OCI-M2 (cell line): ENCODE measurements at regions not wholly inside any gene's neighbourhood (a gene's known extent, or its start where the extent isn't known, plus 50 kb on each side); places are given as distances from the start of the nearest gene placed in this dataset.
"Not testable (repeated sequence)": the region's sequence is repeated elsewhere in the genome, so short reads cannot be mapped to it uniquely, and the experiment has no call there.

Experiments
- DNase-seq: peaks from one replicate; lab custom pipeline; 2025; ENCODE audit not compliant: unreplicated experiment; lab: John Stamatoyannopoulos, UW

- DNase-seq, result not testable (repeated sequence)
Observed at GRCh38 chr7:67666359-67666758, 669.7 kb downstream of the TYW1 start.

- DNase-seq, result no peak
Observed at GRCh38 chr7:67671006-67671548, 674.4 kb downstream of the TYW1 start.

DNA sequence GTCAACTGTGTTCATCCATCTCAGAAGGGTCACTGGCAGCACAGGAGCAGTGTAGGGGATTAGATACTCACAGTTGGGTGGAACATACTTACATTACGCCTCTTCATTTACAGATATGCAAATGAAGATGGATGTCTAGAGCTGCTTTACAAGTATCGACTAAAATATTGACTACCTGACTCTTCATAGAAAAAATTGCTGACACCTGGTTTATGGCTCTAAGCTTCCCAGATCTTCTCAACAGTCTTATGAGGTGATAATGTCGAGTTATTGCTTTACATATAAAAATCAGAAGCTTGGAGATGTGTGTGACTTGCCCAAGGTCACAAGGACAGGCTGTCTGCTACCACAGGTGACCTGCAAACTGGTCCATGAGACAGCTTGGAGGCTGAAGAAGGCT, 677.2 kb downstream of the TYW1 start:
- DNase-seq, result no peak

GRCh38 chr7:67674862-67675261, 678.2 kb downstream of the TYW1 start:
- not testable (repeated sequence) for DNase-seq

DNA sequence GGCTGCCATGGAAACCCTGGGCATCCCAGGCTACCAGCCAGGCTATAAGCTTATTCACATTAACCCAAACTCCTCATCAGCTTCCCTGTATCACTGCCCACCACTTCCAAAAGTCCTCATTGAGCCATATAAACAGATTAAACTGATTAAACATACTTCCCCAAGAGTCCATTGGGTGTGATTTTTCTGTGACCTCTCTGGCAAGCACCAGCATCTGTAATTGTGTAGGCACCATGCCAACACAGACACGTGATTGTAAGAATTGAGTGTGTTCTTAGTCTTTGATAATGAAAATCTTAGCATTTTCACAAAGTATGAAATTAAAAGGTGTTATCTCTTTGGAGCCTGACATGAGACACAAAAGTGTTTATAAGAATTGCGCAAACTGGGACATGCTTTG, 679.3 kb downstream of the TYW1 start:
- DNase-seq, result no peak

DNA sequence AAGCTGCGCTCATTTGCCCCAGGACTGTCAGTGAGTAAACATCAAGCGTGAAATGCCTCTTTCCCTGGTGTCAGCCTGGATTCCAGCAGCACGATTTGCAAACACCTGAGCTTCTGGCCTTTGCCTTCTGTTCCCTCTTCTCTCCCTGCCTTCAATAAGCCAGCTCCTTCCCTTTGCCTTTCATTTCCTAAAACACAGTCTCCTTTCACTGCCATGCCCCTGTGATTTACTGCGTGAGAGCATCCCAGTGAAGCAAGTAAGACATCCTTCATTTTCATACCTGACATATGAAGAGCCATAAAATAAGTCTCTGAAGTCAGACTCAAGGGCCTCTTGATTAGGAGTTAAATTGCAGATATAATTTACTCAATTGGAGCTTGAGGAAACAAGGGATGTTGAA, 681.8 kb downstream of the TYW1 start:
- DNase-seq, result no peak

DNA sequence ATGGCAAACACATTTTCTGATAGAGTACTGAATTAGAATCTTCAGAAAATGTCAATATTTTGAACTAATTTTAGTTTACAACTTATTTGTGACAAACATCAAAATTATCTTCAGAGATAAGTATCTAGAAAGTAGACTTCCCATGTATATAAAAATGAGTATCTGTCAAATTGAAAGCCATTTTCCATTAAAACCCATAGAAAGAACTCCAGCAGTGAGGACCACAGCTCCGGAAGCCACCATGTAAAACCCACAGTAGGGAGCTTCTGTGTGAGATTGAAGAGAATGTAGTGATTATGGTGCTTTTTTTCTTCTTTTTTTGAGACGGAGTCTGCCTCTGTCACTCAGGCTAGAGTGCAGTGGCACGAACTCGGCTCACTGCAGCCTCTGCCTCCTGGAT, 687.0 kb downstream of the TYW1 start:
- DNase-seq, result no peak

GRCh38 chr7:67690700-67691099, 694.1 kb downstream of the TYW1 start:
- no peak for DNase-seq

DNA sequence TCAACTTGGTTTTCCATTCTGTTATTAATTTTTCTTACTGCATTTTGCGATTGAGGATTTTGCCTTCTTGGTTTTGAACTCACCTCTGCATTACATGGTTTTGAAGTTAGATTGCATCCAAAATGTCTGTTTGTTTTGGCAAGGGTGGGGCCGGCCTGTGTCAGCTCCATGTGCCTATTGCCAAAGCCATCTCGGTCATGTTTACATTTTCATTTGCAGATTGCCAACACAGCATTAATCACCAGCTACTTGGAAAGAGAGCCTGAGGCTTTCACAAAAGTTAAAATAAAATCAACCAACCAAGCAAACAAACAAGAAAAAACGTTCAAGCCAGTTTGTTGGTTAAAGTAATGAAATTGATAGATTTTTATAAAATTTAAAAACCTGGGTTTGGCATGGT, 695.8 kb downstream of the TYW1 start:
- DNase-seq, result no peak

GRCh38 chr7:67696124-67696523, 699.5 kb downstream of the TYW1 start:
- DNase-seq, result no peak

- DNase-seq, result no peak
Observed at GRCh38 chr7:67696878-67697277, 700.2 kb downstream of the TYW1 start.

DNA sequence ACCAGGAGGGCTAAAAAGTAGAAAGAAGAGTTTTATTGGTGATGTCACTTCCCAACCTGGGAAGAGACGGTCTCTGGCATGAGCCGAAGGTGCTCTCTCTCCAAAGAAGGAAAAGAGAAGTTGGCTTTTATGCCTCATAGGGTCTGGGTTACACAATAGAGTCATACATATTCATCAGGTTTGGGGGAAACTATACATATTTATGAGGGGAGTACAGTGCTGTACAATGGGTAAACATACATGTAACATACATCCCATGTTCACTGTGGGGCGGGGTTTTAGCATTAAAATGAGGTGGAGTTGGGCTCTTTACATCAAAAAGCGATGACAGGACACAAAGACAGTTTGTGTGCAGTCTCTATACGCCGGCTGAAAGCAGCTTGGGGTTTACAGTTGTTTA, 701.7 kb downstream of the TYW1 start:
- no peak for DNase-seq

DNA sequence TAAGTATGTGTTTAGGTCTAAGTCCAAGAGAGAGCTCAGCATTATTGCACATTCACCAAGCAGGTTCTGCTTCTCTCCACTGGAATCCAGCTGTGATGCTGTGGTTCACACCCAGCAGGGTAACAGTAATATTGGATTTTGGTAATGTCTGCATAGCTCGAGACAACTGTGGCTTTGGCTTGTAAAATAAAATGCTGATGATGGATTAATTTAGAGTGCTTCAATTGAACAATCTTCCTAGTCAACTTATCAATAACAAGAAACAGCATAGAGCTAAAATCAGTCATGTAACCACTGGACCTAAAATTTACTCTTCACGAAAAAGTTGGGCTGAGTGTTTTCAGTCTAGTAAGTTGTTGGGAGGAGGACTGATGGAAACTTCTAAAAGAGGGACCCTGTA, 709.2 kb downstream of the TYW1 start:
- no peak for DNase-seq

- no peak for DNase-seq
Observed at GRCh38 chr7:67711706-67712105, 715.1 kb downstream of the TYW1 start.

GRCh38 chr7:67713451-67714056, 716.9 kb downstream of the TYW1 start:
- no peak for DNase-seq

GRCh38 chr7:67716729-67717128, 720.1 kb downstream of the TYW1 start:
- DNase-seq, result no peak

GRCh38 chr7:67723591-67723990, 727.0 kb downstream of the TYW1 start:
- DNase-seq, result no peak

DNA sequence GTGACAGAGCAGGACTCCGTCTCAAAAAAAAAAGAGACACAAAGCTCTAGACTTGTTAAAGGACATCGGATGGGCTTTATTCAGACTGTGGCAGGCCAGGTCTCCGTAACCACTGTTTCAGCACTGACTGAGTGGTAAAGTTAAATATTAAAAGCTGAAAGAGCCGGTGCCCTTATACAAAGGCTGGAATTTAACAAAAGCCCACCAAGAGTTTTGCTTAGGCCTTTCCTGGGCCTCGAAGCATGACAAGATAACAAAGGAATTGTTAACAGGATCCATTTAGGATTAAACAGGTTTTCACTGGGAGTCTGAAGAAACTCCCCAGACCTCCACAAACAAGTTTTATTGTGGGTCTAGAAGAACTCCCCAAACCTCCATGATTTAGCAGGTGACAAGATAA, 727.8 kb downstream of the TYW1 start:
- no peak for DNase-seq

- DNase-seq, result no peak
Observed at GRCh38 chr7:67724955-67725354, 728.3 kb downstream of the TYW1 start.

DNA sequence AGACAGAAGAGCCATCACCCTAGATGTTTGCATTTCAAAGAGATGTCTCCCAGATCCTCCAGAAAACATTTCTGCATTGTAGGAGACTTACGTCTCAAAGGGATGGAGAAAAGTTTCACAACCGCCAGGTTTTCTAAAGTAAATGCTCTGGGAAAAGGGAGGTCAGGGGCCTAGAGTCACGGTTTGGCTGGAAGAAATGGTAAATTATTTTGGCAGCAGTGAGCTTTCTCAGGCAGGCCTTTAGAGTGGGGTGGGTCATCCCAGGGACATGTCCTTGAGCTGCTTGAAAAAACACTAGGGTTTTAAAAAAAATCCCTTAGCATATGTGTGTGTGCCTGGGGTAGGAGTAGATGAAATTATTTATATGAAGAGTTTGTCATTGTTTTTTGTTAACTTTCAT, 728.8 kb downstream of the TYW1 start:
- DNase-seq, result no peak

GRCh38 chr7:67729771-67730170, 733.1 kb downstream of the TYW1 start:
- DNase-seq, result no peak

DNA sequence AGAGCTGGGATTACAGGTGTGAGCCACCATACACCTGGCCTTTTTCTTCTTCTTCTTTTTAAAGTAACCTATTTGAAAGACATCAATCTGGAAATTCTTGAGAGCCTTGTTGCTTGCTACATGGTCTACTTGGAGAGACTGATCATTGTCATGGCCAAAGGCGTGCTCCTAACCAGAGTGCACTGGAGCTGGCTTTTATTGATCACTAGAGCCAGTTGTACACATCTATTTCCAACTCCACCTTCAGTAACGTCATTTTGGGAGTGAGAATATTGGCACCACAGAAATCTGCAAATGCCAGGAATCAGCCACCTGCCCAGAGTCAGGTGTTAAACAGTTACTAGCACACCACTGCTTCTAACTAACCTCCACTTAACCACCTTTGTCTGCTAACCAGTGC, 735.1 kb downstream of the TYW1 start:
- DNase-seq, result no peak

DNA sequence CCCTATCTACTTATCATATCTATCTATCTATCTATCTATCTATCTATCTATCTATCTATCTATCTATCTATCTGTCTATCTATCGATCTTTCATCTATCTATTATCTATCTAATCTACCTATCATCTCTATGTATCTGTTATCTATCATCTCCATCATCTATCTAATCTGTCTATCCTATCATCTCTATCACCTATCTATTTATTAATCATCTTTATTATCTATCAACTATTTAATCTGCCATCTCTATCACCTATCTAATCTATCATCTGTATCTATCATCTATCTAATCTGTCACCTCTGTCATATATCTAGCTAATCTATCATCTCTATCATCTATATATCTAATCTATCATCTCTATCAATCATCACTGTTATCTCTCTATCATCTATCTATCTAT, 736.3 kb downstream of the TYW1 start:
- DNase-seq, result no peak
